ENCODE measurements at regions not wholly inside any gene's neighbourhood (a gene's known extent, or its start where the extent isn't known, plus 50 kb on each side); places are given as distances from the start of the nearest gene placed in this dataset.

DNA sequence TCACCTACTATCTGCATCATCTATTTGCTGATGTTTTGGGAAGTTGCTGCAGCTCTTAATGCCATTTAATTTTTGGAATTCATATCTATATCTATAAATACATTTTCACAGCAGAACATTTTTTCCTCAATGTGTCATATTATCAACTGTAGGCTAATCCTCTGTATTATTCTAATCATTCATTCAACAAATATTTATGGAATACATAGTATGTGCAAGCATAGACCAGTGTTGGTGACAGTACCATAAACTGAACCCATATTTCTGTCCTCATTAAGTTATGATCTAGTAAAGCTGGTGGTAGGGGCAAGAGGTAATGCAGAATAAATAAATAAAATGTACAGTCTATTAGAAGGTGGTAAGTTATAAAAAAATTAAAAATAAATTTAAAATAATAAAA lies 585.3 kb upstream of the BCHE start:
- TF ChIP-seq, protein P1, sequence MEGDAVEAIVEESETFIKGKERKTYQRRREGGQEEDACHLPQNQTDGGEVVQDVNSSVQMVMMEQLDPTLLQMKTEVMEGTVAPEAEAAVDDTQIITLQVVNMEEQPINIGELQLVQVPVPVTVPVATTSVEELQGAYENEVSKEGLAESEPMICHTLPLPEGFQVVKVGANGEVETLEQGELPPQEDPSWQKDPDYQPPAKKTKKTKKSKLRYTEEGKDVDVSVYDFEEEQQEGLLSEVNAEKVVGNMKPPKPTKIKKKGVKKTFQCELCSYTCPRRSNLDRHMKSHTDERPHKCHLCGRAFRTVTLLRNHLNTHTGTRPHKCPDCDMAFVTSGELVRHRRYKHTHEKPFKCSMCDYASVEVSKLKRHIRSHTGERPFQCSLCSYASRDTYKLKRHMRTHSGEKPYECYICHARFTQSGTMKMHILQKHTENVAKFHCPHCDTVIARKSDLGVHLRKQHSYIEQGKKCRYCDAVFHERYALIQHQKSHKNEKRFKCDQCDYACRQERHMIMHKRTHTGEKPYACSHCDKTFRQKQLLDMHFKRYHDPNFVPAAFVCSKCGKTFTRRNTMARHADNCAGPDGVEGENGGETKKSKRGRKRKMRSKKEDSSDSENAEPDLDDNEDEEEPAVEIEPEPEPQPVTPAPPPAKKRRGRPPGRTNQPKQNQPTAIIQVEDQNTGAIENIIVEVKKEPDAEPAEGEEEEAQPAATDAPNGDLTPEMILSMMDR (IDR thresholded peaks at IDR 0.05): no peak

DNA sequence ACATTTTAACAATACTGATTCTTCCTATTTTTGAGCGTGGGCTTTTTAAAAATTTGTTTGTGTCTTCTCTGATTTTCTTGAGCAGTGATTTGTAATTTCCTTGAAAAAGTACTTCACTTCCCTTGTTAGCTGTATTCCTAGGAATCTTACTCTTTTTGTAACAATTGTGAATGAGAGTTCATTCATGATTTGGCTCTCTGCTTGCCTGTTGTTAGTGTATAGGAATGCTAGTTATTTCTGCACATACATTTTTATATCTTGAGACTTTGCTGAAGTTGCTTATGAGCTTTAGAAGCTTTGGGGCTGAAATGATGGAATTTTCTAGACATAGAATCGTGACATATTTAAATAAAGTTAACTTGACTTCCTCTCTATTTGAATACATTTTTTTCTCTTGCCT lies 582.8 kb upstream of the BCHE start:
- TF ChIP-seq, protein P1 (IDR thresholded peaks at IDR 0.05): no peak

DNA sequence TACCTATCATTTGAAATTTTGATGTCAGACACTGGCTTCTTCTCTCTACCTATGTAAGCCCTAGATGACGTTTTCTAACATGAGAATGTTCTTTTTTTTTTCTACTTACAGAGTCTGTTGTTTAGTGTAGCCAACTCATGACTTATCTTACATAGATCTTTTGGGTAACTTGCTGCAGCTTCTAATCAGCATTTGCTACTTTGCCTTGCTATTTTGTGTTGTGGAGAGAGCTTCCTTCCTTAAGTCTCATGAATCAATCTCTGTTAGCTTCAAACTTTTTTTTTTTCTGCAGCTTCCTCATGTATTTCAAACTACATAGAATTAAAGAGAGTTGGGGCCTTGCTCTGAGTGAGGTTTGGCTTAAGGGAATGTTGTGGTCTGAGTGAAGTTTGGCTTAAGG lies 568.7 kb upstream of the BCHE start:
- TF ChIP-seq, protein P1 (IDR thresholded peaks at IDR 0.05): no peak

GRCh38 chr3:166405465-166405864 lies 568.2 kb upstream of the BCHE start:
- TF ChIP-seq, protein P1 (IDR thresholded peaks at IDR 0.05): no peak

- TF ChIP-seq, protein P1 (IDR thresholded peaks at IDR 0.05): no peak
These were observed 553.1 kb upstream of the BCHE start for GRCh38 chr3:166390303-166390702.

GRCh38 chr3:166388321-166388720 lies 551.1 kb upstream of the BCHE start:
- TF ChIP-seq, protein P1 (IDR thresholded peaks at IDR 0.05): no peak

- TF ChIP-seq, protein P1 (IDR thresholded peaks at IDR 0.05): no peak
These were observed 535.4 kb upstream of the BCHE start for GRCh38 chr3:166372571-166373106.

DNA sequence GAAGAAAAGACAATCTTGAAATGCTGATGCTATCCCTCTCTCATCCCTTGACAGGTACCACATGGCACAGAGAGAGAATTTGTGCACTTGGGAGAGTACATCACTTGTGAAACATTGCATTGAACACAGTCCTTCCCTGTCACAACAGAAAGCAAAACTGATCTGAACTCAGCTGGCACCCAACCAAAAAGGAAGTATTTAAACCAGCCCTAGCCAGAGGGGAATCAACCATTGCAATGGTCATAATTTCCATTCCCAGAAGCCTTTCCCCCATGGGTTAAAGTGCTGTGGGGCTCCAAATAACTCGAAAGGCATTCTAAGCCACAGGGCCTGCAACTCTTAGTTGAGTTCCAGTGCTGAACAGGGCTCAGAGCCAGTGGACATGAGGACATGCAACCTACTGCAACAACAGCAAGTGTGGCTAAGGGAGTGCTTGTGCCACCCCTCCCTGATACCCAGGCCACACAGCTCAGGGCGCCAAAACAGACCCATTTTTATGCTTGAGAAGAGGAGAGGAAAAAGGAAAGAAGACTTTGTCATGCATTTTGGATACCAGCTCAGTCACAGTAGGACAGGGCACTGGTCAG lies 530.8 kb upstream of the BCHE start:
- TF ChIP-seq, protein P1 (IDR thresholded peaks at IDR 0.05): no peak

All from LNCAP (cell line).